Sigmoid colon (tissue), 4 donors: ENCODE measurements at regions not wholly inside any gene's neighbourhood (a gene's known extent, or its start where the extent isn't known, plus 50 kb on each side); places are given as distances from the start of the nearest gene placed in this dataset.

ENCODE experiments used
- POLR2A ChIP-seq, 2 donors: fragments of 450-650 bp; IDR thresholded peaks; one replicate each; pipeline ENCODE4 v1.6.1; 2016; ENCODE audit warnings: antibody characterized with exemption in 2 of 2, mild to moderate bottlenecking in 2 of 2, moderate library complexity in 2 of 2
- POLR2AphosphoS5 ChIP-seq, 4 donors: sonication (generic); formaldehyde crosslinking; IDR thresholded peaks; one replicate each; pipeline ENCODE4 v1.6.1; 2017; ENCODE audit warnings: antibody characterized with exemption in 4 of 4

GRCh38 chr3:154668835-154669234 lies 238.8 kb upstream of the GPR149 start:
- TF ChIP-seq POLR2AphosphoS5 (IDR thresholded peaks at IDR 0.05) (no peak), POLR2A (IDR thresholded peaks at IDR 0.05) (no peak)
